AML-193 (cell line): ENCODE measurements at regions not wholly inside any gene's neighbourhood (a gene's known extent, or its start where the extent isn't known, plus 50 kb on each side); places are given as distances from the start of the nearest gene placed in this dataset.

Source experiments
- DNase-seq, 2 experiments: peaks; one replicate each; lab custom pipeline; 2025; lab: John Stamatoyannopoulos, UW

DNA sequence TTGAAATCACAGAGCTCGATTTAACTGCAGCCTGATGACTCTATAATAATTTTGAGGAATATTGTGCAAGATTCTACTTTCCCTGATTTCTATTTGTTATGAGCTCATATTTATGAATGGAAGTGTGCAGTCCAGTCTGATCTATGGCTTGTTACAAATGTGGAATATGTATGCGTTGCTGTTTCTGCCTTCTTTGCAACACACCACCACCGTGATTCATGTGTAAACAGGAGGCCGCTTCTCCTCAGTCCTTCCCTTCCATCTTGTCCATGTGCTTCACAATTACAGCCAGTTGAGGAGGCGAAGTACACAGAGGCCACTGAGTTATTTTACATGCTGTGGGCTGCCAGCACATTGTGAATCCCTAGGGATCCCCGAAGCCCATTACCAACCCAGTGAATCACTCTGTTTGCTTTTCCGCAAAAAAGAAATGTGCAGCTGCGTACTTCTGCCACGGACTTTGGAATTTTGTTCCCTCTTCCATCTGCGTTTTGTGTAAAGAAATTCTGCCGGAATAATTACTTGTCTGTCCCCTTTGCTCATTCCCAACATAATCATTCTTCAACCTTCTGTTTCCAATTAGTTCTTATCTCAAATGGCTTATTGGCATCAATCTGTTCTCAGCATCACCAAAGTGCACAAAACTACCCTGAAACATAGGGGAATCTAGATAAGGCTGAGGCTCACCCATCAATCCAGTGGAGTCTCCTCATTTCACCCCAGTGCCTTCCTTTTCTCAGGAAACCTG is 551.6 kb upstream of the CITED2 start:
- DNase-seq: no peak

DNA sequence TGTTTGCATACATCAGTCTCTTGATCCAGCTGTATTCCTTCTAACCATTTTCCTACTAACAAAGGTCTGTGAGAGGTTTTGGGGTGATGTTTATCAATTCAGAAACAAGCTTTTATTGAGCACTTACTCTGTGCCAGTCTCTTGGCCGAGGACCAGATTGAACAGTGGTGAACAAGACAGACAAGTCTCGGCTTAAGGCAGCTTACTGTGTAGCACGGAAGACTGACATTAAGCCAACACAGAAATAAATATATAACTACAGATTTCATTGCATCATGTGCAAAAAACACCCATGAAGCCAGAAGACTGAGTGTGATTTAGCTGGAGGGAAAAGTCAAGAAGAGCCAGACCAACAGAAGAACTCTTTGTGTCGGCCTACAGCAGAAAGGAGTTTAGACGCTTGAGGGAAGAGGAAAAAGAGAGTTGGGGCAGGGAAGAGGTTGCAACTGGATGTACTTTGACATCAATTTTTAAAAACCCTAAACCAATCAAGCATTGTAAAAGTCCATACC is 549.6 kb upstream of the CITED2 start:
- DNase-seq: no peak

DNA sequence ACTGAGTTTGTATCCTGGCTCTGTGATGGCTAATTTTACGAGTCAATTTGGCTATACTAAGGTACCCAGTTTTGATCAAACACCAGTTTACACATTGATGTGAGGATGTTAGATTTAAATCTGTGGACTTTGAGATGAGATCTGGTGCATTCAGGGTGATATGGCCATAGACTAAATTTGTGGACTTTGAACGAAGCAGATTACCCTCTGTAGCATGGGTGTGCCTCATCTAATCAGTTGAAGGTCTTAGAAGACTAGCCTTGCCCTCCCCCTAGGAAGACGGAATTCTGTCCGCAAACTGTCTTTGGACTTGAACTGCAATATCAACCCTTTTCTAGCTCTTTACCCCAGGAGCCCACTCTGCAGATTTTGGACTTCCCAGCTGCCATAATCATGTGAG is 547.8 kb upstream of the CITED2 start:
- DNase-seq: no peak

DNA sequence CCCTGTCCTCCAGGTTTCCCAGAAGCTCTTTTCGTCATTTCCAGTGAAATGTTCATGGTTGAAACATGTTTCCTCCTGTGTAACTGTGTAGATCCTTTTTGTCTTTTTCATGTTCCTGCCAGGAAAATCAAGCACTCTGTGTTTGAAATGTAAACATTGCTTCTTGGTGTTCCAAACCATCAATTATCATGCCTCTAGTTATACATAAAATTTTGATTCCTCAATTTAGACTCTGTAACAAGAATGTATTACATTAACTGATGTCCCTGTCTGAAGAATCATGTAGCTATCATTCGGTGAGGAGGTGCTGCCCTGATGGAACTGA is 546.3 kb upstream of the CITED2 start:
- no peak for DNase-seq

DNA sequence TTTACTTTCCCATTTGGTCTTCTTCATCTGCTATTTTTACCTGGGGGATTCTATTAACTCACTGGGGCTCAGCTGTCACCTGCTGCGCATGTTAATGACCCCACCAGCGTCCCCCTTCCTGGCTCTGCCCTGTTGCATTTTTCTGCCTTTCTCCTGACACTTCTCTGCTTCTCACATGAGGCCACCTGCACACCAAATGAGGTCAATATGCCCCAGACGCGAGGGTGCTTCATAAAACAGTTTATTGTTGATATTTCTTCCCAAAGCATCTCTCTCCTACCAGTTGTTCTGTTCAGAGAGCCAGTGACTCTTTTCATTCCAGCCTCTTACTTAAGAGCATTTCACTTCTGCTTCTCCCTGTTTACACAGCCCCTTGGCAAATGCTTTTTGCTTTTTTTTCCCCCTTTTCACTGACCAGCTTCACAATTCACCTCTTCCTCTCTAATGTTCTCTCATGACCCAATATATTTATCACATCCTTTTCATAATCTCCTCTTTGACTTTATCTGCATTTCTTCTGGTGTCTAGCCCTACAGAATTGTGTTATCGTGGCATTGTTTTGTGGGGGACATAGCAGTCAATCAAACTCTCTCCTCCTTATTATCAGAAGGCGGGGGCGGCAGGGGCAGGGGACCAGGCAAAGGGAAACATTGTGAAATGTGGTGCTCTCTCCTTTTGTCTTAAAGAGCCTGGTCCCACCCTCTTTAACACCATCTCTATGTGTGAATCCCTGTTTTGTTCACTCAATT is 545.8 kb upstream of the CITED2 start:
- DNase-seq: peak; percentile 74 to 75

DNA sequence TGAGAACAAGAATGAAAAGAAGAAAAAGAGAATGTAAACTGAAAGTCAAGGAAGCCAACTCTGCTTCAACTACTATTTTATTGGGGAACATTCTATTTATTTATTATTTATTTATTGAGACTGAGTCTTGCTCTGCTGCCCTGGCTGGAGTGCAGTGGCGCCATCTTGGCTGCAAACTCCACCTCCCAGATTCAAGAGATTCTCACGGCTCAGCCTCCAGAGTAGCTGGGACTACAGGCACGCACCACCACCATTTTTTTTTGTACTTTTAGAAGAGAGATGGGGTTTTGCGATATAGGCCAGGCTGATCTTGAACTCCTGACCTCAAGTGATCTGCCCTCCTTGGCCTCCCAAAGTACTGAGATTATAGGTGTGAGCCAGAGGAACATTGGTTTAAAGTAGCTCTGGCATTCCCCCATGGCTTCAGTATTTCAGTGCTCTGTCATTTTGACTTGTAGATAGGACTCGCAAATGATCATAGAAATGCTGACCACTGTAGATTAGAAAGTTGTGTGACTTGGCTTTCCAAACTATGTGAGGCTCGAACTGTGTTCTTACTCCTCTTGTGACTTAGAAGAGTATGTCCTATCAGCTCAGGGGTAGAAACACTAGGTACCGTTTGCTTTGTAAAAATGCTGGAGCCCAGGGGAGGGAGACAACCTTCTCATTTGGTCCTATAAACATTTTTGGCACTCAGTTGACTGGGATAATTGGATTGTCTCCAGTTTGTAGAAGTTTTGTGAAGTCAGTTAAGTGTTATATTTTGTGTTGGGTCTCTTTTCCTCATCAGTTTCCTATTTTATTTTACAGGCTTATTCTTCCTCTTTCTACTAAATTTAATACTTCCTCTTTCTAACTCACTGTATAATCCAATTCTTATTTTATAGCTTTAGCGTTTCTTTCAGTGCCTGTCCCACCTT is 544.9 kb upstream of the CITED2 start:
- peak; percentile 81 to 89 for DNase-seq

DNA sequence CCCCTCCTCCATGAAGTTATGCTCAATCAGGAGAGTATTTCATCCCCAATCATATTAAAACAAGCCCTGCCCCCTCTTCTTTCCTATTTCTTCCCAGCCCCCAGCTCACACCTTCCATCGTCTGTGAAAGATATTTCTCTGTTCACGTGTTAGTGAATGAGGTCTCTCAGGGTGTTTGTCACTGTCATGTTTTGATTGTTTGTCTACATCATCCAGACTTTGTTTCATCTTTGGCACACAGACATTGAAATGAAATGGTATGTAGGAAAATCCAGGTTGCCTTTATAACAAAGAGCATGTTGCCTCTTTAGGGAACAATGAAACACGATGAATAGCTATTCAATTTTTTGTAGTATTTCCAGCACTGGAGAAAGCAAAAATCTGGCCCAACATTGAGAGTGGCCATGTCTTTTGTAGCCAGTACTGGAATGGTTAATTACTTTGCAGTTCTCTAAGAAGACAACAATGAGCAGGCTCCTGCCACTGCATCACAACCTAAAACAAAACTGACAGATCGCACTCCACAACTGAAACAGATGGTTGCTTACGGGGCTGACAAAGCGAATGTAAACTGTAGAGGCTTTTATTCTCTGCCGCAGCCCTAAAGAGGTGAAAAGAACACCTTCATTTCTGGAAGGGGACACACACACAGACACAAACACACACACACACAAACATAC is 543.6 kb upstream of the CITED2 start:
- no peak for DNase-seq

DNA sequence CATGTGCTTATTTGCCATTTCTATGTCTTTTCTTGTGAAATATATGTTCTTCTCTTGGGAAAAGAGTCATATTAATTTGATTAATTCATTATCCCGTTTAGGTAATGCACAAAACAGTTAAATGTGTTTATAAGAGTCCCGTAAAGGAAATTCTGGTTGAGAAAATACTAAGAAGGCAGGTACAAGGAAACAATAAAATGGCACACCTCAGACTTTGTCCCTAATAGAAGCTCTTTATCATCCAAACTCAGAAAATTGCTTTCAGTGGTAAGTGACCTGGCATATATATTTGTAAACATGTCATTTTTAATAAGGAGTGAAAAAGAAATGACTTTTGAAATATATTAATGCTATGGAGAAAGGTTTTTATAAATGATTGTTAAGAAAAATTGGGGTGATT is 540.5 kb upstream of the CITED2 start:
- DNase-seq: no peak

DNA sequence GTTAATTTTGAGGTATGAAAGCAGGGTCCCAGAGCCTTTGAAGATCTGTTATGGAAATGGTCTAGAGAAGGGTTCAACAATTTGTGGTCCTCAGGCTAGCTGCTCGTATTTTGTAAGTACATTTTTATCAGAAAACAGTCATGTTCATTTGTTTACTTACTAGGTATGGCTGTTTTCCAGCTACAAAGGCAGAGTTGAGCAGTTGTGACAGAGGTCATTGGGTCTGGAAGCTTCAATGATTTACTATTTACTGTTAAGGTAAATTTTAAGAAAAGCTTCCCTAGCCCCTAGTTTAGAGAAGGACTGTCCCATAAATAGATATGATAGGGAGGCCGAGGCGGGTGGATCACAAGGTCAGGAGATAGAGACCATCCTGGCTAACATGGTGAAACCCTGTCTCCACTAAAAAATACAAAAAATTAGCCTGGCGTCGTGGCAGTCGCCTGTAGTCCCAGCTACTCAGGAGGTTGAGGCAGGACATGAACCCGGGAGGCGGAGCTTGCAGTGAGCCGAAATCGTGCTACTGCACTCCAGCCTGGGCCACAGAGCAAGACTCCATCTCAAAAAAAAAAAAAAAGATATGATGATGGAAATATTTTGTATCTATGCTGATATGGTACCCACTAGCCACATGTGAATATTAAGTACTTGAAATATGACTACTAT is 538.4 kb upstream of the CITED2 start:
- DNase-seq: no peak

DNA sequence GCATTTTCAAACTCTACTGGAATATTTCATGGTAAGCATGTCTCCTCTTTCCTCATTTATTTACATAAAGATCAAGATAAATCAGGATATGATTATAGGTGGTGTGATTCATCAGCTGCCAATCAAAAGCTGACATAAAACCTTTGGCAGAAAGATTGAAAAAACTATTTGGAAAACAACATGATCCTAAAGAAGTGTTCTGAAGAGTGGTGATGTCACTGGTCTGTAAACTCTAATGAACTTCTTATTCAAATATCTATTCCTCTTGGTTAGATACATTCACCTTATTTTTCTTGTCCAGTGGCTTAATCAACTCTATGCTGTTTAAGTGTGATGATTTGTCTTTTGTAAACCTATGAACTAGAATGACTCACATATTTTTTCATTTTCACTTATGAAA is 535.5 kb upstream of the CITED2 start:
- no peak for DNase-seq

DNA sequence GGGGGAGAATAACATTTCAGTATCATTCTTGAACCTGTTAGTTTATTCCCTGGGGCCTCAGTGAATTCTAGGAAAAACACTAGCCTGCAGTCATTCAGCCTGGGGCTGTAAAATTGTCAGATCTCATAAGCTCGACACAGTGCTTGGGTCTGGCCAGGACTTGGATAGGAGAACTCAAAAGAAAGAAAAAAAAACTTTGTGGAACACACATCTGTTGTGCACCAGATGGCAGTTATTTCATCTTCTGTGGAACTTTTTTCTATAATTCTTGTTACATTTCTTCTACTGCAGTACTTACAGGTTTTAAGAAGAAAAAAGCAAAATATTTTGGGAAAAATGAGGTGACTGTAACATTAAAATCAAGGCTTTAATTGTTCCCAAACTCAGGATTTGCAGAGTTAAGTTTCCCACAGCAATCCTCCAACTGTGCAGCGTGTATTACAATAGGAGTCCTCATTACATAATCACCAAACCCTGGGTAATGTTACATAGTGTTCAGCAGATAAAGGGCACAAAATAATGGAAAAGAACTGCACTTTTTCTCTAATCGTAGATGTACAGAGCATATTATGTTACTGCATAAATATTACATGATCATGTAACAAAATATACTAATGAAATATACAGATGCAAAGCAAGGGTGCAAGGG is 531.1 kb upstream of the CITED2 start:
- DNase-seq: no peak

DNA sequence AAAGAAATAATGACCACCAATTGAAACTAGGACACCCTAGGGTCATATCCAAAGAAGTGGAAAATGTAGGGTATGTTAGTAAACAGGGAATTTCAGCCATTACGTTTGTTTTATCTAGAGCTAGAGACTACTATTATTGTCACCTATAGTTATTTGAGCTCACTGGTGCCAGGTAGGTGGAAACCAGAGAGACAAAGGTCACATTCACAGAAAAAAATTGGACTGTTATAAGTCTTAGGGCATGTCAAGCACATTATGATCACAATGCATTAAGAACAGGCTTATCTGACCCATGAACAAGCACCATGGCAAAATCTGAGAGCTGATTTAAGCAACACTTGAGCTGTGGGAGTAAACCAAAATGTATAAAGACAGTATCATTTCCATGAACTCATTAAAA is 530.1 kb upstream of the CITED2 start:
- DNase-seq: no peak

DNA sequence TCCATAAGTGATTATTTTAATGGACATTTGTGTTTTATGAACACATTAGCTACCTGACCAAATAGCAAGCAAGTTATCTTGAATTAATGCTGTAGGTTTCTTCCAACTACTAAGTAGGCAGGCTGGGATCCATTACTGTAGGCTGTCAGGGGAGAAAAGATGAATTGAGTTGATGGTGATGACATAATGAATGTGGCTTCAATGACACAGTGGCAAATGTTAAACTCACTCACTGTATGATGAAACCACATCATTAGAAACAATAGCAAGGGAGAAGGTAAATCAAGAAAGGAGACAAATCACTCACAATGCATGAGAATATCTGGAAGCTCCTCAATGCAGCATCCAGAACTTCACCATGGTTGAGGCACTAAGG is 529.7 kb upstream of the CITED2 start:
- DNase-seq: peak in 1 of 2 experiments; percentile 36

DNA sequence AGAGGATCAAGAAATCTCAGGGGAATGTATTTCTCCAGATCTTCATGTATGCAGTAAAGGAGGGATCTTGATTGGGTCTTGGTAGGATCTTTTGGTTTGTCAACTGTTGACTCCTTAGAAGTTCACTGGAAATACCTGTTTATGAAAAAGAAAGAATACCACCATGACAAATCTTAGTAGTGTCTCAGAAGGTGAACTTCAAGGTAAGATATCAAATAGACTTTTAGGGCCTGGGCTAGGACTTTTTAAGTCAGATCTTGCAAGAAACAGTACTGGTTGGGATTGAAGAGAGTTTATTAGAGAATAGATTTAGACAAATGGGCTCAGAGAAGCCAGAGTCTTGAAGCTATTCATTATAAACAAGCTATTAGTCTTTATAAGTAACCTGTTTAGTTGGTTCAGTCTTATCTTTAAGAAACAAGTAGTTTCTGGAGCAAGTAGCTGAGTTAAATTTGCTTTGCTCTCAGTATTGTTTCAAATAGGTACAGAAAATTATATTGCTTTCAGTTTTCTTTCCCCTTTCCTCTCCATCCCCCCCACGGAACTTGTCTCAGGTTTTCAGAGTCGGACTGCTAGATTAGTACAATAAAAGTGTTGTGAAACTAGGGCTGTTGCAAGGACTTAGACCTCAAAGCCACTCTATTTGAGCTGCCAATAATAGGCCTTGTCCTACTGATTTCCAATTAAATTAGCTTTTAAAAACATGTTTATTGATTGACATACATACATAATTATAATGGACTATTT is 529.1 kb upstream of the CITED2 start:
- peak; percentile 88 to 90 for DNase-seq

DNA sequence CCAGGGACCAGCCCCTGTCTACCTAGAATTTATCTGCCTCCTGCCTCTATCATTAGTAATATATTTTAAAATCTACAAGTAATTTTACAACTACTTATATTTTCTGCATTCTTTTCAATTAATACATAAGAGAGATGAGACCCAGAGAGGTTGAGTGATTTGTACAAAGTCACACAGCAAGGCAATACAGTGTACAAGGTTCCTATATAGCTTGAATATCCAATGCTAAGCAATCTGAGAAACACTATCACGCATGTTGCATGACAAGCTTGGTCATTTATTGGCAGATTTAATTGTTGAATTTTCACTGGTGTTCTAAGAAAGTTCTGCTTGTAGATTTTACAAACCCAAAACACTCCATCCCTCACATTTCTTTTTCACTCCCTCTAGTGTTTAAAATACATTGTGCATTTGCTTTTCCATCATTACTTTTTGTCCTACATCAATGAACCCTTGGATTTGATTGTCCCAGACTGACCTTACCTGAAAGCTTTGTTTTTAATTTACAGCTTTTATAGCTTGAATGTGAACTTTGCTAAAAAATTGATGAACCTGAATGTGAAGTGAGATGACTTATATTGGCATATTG is 520.9 kb upstream of the CITED2 start:
- no peak for DNase-seq

DNA sequence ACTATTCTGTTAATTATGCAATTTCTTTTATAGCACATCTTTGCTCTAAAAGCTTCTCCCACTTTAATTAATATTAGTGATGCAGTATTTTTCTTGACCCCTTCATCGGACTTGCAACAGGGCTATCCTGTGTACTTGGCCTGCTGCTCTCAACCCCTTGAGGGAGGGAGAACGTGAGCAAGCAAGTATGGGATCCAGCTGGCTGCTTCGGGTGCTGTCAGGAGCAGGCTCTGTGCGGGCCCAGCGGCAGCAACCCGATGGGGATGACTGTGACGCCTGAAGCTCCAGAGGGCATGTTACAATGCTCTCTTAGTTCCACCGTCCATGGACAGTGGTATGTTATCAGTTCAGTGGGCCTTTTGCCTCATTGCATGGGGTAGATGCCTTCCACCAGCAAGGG is 519.8 kb upstream of the CITED2 start:
- no peak for DNase-seq

DNA sequence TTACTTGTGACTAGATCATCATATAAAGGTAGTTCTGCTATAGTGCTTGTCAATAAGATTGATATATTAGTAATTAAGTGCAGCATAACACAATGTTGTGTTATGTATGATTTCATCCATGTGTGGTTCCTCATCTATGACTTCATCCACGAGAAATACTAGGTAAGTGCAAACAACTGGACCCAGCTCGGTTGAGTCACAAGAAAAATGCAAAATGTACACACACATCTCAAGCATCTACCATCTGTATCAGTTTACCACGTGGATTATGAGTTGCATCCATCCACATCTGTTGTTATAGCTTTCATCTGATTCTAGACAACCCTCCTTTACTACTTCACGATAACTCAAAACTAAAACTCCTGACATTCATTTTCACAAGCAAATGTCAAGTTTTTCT is 517.0 kb upstream of the CITED2 start:
- DNase-seq: no peak

DNA sequence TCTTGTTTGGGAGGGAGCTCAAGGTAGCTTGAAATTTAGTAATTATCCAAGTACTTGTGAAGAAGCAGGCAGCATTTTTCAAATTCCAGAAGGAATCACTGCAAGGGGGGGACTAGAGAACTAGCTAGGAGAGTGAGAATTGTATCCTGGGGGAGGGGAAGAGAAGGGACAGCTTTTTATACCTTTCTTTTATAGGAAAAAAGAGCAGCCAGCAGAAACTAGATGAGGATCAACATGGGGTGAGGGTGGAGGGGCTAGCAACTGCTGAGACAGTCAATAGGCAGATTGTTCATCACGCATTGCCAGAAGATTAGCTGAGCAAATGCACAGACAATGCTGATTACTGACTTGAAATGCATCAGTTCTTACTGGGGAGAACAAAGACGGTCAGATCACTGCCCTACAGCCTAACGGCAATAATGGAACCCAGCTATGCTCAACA is 514.3 kb upstream of the CITED2 start:
- DNase-seq: no peak

DNA sequence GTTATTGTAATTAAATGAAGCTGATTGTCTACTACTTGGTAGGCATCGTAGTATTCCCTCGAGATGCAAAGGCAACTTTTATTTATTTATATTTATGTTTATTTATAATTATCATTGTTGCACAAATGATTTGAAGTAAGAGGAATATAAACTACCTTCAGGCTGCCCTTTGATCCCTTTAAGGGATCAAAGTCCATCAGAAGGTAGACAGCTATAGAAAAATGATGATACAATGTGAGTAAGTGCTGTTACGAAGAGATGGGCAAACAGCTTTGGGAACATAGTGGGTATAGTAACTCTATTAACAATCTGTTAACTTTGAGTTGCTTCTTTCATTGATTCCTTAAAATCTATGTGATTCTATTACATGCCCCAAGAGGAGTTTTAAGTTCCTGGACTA is 512.8 kb upstream of the CITED2 start:
- no peak for DNase-seq

DNA sequence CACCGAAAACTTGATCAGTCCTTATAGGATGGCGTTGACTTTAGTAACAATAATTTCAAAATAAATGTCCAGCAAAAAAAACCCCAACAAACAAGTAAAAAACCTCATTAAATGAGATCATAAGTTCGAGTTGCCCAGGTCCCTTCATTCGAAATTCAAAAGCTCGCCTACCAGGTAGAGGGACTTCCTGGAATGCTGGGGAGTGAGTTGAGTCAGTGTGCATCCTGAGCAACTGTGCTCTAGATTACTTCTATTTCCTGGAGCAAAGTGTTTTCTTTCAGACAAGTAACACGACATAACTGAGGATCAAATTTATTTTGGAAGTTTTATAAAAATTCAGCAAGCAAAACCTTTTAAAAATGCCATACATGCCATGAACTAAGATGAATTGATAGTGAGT is 511.9 kb upstream of the CITED2 start:
- no peak for DNase-seq
